ENCODE measurements at regions not wholly inside any gene's neighbourhood (a gene's known extent, or its start where the extent isn't known, plus 50 kb on each side); places are given as distances from the start of the nearest gene placed in this dataset.

GRCh38 chr9:99750526-99750925, 71.2 kb upstream of the NR4A3 start:
- H3K4me3 ChIP-seq (ENCODE audit: low read length): no peak overlapping the region
- DNase-seq (ENCODE audit: low read depth): no peak
- TF ChIP-seq, protein P1, sequence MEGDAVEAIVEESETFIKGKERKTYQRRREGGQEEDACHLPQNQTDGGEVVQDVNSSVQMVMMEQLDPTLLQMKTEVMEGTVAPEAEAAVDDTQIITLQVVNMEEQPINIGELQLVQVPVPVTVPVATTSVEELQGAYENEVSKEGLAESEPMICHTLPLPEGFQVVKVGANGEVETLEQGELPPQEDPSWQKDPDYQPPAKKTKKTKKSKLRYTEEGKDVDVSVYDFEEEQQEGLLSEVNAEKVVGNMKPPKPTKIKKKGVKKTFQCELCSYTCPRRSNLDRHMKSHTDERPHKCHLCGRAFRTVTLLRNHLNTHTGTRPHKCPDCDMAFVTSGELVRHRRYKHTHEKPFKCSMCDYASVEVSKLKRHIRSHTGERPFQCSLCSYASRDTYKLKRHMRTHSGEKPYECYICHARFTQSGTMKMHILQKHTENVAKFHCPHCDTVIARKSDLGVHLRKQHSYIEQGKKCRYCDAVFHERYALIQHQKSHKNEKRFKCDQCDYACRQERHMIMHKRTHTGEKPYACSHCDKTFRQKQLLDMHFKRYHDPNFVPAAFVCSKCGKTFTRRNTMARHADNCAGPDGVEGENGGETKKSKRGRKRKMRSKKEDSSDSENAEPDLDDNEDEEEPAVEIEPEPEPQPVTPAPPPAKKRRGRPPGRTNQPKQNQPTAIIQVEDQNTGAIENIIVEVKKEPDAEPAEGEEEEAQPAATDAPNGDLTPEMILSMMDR (conservative IDR thresholded peaks at IDR 0.05; ENCODE audit: low read depth, low read length): no peak

DNA sequence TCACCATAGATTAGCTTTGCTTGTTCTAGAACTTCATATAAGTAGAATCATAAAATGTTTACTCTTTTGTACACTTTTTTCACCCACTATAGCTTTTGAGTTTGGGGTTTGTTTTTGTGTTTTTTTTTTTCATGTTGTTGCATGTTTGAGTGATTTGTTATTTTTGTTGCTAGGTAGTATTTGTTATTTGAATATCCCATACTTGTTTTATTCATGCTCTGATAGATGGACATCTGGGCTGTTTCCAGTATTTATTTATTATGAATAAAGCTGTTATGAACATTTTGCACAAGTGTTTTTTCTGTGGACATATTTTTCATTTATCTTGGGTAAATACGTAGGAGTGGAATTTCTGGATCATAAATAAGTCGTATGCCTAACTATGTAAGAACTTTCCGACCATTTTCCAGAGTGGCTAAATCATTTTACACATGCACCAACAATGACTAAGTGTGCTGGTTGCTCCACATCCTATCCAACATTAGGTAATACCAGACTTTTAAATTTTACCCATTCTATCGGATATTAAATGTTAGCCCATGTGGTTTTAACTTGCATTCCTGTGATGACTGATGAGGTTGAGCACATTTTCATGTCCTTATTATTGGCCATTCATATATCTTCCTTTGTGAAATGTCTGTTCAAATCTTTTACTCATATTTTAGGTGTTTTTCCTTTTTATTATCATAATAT, 69.1 kb upstream of the NR4A3 start:
- H3K4me3 ChIP-seq (ENCODE audit: low read length): no peak overlapping the region
- TF ChIP-seq, protein P1 (conservative IDR thresholded peaks at IDR 0.05; ENCODE audit: low read depth, low read length): no peak
- DNase-seq (ENCODE audit: low read depth): no peak

DNA sequence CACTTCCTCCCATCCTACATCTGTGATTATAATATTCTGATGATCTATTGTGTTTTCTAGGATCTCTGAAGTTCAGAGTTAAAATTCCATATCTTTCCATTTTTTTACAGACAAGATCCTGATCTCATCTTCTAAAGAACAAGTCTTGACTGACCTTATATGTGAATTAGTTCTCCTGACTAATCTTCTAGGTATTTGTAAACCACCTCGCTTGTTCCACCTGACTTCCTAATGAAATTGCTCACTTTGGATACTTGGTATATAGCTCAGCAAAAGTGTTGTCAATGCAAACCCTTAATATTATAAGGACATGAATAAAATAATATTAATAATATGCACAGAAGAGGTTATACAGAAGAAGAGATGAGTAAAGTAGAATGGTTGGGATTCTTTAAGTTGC, 68.2 kb upstream of the NR4A3 start:
- no peak overlapping the region for H3K4me3 ChIP-seq (ENCODE audit: low read length)
- TF ChIP-seq, protein P1 (conservative IDR thresholded peaks at IDR 0.05; ENCODE audit: low read depth, low read length): no peak
- DNase-seq (ENCODE audit: low read depth): no peak

DNA sequence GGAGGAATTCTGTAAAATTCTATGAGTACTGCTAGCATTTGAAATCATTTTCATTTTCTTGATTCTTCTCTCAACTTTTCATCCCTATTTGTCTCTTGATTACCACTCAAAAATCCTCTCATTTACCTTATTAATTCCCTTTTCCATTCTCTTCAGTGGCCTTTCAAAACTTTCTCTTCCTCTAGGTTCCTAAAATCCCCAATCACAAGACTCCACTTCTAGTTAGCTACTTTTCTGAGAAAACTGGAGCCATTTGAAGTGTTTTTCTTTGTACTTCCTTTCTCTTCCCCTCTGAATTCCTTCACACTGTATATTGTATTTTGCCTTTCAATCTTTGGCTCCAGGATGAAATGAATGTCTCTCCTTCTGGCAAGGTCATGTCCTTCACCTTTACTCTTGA, 61.3 kb upstream of the NR4A3 start:
- TF ChIP-seq, protein P1 (conservative IDR thresholded peaks at IDR 0.05; ENCODE audit: low read depth, low read length): no peak
- no peak overlapping the region for H3K4me3 ChIP-seq (ENCODE audit: low read length)
- DNase-seq (ENCODE audit: low read depth): no peak

DNA sequence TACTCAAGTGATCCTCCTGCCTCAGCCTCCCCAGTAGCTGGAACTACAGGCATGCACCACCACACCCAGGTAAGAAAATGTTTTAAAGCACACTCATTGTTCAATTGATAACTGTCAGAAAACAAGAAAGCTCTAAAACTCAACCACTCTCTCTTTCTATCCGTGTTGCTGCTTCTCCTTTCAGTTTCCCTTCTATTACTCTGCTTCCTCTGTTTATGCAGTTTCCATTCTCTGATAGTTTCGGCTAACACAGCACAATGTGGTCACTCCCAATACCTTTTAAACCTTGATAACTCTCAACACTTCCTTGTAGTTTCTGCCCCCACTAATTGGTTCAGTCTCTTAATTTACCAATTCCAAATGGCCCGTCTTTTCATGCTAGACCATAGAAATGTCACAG, 59.2 kb upstream of the NR4A3 start:
- H3K4me3 ChIP-seq (ENCODE audit: low read length): no peak overlapping the region
- no peak for DNase-seq (ENCODE audit: low read depth)
- TF ChIP-seq, protein P1 (conservative IDR thresholded peaks at IDR 0.05; ENCODE audit: low read depth, low read length): no peak
